HG02840 (cell line): ENCODE measurements at regions not wholly inside any gene's neighbourhood (a gene's known extent, or its start where the extent isn't known, plus 50 kb on each side); places are given as distances from the start of the nearest gene placed in this dataset.
"Not testable (repeated sequence)": the region's sequence is repeated elsewhere in the genome, so short reads cannot be mapped to it uniquely, and the experiment has no call there.

ENCODE experiments used
- ATAC-seq: cut with Tn5 transposase; IDR thresholded peaks from one replicate; pipeline ENCODE4 v1.9.1; 2021; ENCODE audit warnings: mild to moderate bottlenecking, moderate library complexity, moderate number of reproducible peaks; ENCODE audit not compliant: unreplicated experiment, low FRiP score

DNA sequence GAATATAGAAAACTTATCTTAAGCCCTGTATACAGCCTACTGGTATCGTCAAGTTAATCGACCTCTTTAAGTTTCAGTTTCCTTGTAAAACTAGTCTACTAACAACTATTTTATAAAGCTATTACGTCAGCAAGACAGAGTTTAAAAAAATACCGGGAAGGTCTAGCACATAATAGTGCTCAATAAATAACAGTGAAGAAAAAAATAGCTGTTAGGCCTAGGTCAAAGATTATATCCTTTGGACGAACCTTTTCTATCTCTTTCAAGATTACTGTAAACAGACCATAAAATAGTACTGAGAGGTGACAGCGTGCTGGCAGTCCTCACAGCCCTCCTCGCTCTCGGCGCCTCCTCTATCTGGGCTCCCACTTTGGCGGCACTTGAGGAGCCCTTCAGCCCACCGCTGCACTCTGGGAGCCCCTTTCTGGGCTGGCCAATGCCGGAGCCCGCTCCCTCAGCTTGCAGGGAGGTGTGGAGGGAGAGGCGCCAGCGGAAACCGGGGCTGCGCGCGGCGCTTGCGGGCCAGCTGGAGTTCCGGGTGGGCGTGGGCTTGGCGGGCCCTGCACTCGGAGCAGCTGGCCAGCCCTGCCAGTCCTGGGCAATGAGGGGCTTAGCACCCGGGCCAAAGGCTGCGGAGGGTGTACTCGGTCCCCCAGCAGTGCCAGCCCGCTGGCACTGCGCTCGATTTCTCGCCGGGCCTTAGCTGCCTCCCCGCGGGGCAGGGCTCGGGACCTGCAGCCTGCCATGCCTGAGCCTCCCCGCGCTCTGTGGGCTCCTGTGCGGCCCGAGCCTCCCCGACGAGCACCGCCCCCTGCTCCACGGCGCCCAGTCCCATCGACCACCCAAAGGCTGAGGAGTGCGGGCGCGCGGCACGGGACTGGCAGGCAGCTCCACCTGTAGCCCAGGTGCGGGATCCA, 119.1 kb upstream of the HSF2 start:
- not testable (repeated sequence) for ATAC-seq

DNA sequence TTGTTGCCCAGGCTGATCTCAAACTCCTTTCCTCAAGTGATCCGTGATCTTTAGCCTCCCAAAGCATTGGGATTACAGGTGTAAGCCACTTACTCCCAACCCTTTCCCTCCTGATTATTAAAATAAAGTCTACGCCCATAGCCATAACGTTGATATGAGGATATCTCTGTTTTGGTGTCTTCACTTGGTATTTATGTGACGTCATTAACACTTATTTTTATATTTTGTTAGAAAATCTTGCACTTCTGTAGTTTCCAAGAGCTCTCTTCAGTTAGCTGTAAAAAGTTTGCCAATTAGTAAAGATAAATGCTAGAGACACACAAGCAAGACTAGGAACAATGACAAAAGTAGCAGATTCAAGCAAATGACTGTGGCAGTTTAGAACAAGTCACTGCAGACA, 115.6 kb upstream of the HSF2 start:
- ATAC-seq = no peak

DNA sequence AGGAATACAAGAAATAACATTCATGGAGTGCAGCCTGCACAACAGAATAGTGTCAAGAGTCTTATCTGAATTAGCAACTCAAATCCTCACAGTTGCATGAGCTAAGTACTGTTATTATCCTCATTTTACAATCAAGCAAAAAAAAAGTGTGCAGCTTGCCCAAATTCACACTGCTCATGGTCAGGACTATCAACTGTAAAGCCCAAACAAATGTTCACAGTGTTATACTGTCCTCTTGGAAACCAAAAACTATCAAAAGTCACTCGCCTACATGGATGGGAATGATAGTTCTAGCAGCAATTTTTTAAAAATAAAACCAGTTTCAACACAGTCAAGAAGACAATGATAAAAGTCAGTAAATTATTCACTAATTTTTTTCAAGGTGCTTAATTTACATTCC, 114.6 kb upstream of the HSF2 start:
- ATAC-seq = no peak

DNA sequence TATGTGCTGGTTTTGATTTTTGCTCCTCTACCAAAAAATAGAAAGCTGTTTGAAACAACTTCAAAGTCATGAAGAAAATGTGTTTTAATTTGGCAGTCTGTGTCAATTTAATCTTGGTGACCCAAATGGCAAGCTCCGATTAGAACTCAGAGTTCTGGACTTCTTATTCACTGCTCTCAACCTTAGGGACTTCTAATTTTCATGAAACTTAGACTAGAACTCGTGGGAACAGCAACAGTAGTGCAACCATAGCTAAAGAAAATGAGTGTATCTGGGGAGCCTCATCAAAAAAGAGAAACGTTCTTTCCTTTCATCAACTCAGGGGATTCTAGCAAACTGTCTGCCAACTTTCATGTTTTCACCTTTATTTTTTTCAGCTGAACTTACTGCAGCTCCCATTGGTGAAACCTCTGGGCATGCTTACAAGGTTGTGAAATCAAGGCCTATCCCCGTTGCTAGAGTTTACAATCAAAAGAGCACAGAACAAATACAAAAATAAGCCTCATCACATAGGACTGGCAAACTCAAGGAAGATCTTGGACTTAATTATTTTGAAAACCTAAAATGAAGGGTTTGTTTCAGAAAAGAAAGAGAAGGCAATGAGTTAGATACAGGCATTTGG, 114.0 kb upstream of the HSF2 start:
- ATAC-seq = no peak

DNA sequence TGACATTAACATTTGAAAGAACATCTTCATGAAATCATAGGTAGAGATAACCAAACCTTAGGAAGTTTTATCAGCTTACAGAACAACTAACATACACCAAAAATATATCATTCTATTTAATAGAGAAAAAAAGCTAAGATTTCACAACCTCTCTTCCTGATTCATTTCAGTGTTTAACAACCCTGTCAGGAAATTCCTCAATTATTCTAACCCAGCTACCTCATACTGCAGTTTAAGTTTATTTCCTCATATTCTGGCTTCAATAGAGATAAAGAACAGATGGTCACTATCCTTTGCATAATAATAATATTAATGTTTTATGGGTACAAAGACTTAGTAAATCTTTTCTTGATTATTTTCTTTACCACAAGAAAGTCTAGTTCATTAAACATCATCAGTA, 112.9 kb upstream of the HSF2 start:
- no peak for ATAC-seq

DNA sequence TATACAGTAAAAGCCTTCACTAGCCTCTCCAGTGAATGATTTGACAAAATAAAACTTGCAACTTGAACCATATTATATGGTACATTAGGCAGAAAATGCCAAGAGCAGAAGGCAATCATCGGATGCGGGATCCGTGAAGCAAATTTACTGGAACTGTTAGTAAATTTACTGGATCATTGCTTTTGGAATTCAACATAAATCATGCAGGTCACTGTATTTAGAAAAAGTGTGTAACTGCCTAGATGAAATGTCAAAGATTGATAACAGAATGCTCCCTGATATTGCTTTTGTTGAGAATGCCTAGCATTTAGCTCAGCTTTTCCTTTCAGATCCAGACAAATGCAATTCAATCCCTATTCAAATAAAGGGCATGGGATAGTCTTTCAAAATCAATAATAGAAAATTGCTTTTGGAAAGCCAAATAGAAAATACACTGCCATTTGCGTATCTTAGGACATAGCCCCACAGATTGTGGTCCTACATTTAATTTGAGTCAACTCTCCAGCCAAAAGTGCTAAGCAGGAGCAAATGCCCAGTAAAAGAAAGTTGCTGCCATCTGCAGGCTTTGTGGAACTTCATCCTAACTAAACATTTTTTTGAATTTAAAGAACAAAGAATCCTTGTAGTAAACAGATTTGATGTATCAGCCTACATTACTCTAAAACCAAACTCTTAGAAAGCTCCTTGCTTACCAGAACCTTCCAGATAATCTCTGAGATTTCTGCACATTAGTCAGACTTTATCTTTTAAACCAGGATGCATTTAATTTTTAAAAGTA, 109.5 kb upstream of the HSF2 start:
- ATAC-seq = no peak

DNA sequence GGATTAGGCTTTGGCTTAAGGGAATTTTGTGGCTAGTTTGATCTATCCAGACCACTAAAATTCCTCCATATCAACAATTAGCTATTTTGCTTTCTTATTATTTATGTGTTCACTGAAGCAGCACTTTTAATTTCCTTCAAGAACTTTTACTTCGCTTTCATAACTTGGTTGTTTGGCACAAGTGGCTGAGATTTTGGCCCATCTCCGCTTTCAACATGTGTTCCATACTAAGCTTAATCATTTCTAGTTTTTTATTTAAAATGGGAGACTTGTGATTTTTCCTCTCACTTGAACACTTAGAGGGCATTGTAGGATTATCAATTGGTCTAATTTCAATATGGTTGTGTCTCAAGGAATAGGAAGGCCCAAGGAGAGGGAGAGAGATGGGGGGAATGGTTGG, 102.4 kb upstream of the HSF2 start:
- no peak for ATAC-seq

DNA sequence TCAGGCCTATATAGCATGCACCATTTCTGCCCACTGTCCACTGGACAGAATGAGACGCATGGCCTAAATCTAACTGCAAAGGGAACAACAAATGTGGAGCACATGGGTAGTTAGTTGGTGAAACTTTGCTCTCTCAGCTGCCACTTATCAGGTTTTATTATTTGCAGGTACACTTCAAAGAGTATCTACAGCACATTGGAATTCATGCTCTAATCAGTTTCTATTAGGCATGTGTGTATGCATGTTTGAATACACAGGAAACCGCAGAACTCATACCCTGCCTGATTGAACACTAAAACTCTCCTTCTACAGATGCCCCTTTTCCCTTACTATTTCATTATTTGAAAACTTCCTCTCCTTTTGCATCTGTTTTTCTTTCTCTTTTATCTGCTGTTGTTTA, 97.4 kb upstream of the HSF2 start:
- no peak for ATAC-seq

DNA sequence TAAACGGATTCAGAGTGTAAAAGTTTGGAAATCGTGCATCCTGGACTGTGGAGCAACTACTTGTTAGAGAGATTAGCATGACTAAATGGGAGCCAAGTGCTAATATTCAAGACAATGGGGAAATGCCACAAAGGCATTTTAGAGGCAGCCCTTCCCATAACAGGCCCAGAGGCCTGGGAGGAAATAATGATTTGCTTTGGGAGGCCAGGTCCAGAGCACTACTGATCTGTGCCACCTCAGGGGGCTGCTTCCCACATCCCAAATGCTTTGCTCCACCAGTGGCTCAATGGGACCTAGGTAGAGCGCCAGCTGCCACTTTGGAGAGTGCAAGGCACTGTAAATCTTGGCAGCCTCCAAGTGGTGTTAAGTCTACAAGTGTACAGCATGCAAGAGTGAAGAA, 91.9 kb upstream of the HSF2 start:
- no peak for ATAC-seq

DNA sequence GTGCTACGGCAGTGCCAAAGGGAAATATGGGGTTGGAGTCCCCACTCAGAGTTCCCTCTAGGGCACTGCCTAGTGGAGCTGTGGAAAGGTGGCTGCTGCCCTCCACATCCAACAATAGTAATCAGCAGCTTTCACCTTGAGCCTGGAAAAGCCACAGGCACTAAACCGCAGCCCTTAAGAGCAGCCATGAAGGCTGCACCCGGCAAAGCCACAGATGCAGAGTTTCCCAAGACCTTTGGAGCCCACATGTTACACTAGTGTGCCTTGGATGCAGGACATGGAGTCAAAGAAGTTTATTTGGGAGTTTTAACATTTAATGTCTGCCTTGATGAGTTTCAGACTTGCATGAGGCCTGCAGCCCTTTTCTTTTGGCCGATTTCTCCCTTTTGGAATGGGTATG, 91.4 kb upstream of the HSF2 start:
- ATAC-seq = no peak

DNA sequence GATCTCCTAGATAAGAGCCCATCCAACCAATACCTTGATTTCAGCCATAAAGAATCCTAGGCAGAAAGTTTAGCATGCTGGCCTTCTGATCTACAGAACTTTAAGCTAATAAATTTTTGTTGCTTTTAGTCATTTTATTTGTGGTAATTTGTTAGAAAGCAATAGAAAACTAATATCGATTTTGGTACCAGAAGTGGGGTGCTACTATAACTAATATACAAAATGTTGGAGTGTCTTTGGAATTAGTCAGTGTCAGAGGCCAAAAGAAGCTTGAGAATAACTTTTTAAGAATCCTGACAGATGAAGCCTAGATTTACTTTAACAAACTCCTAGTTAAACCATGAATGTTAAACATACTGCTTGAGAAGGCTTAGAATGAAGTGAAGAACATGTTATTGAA, 83.6 kb upstream of the HSF2 start:
- no peak for ATAC-seq

DNA sequence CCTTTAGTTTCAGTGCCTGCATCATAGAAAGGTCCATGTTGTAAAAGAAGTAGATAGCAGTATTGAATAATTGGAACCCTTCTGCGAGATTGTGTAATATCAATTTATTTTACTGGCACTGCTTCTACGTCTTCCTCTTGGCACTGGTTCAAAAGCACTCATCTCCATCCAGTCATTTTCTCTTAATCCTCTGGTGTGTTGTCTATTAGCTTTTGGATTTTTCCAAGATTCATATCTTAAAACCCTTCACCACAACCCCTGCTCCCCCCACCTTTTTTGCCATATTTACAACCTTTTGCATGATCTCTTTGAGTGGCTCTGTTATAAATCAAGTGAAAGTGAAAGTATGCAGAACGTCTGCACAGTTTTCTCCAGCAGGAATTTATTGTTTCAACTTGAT, 76.6 kb upstream of the HSF2 start:
- no peak for ATAC-seq

DNA sequence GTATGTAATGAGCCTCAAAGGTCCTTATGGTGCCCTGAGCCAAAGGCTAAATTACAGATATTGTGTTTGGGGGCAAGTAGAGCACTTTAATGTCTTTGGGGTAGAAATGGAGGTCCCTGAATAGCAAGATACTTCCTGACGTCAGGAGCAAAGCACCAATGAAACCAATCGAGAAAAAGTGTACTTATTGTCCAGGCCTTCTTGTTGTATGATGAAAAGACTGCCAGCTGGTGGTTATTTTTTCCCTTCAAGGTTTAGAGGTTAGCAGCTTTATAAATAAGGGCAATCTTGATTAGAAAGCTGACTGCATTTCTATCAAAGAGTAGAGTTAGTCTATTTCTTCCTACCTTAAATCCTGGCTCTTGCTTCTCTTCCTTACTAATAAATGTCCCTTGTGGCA, 76.1 kb upstream of the HSF2 start:
- ATAC-seq = no peak

DNA sequence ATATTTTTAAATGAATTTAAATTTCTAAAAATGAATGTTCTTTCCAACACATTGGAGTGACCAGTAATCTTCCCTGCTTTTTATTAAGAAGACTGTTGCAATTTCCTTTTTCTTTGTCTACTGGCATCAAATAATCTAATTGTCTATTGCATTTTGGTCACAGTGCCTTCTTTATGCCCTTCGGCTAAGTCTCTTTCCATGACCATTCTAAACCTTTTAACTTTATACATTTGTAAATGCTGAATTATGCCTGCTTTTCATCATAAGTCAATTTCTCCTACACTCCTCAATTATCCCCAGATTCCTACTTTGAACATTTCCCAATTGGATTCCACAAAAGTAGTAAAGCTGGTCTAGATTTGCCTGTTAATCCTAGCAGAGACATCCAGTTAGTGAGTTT, 69.1 kb upstream of the HSF2 start:
- ATAC-seq = no peak

DNA sequence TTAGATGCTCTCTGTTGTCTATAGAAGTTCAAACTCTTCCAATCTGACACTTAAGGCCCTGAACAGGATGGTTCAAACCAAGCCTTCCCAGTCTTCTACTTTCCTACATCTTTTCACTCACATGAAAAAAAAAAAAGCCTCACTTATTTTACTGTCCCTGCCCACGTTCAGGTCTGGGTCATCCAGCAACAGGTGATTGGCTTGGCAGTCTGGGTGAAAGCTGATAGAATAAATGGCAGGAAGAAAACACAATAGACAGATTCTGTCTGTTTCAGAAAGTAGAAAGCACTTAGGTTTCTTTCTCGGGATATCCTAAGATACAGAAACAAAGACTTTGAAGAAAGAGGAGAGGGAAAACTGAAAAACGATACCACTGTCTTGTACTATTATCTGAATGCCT, 61.8 kb upstream of the HSF2 start:
- ATAC-seq = no peak

DNA sequence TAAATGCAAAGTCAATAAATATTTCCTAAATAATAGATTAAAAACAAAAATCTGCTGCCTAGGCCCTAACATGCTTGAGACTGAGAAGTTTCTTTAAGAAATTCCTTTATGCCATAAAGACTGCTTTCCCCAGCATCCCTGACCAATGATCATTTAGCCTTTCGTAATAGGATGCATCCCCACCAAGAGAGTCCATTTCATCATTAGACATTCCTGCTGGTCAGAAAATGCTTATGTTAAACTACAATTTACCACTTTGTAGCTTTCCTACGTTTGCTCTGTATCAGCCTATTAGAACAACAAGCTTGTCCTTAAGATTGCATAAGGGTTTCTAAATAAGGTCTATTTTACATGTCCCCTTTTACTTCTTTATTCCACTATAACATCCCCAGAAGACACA, 59.8 kb upstream of the HSF2 start:
- no peak for ATAC-seq

DNA sequence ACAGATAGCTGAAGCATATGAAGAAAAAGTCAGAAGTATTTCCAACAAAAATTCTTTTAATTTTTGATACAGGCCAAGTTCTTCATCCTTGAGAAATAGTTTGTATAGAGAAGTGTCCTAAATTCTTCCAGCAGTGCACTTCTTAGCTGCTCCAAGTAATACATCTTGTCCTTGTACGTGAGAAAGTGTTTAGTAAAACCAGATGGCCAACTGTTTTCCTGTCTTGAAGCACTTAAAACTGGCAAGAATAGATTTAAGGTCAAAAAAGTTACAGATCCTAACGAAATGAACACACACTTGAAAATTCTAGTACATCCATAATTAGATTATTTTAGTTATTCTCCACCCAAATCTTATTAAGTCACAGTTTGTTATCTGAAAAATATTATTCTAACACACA, 52.2 kb upstream of the HSF2 start:
- ATAC-seq = no peak

DNA sequence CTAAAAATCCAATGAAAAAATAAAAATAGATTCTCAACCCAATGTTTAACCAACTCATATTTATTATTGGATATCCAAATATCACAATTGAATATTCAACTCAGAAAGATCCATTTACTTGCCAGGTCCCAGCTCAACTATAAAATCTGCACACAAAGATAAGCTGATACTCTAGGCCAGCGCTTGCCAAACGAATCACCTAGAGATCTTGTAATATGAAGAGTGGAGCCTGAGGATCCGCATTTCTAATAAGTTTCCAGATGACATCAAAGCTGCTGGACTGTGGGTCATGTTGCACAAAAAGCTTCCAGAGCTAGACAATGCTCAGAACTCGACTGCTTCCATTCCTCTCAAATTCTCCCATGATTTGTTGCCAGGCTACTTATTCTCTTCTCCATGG, 51.7 kb upstream of the HSF2 start:
- ATAC-seq = no peak
